COR-L47 (cell line): ENCODE measurements at regions not wholly inside any gene's neighbourhood (a gene's known extent, or its start where the extent isn't known, plus 50 kb on each side); places are given as distances from the start of the nearest gene placed in this dataset.

ENCODE experiments used
- DNase-seq: peaks from one replicate; lab custom pipeline; 2025; lab: John Stamatoyannopoulos, UW

DNA sequence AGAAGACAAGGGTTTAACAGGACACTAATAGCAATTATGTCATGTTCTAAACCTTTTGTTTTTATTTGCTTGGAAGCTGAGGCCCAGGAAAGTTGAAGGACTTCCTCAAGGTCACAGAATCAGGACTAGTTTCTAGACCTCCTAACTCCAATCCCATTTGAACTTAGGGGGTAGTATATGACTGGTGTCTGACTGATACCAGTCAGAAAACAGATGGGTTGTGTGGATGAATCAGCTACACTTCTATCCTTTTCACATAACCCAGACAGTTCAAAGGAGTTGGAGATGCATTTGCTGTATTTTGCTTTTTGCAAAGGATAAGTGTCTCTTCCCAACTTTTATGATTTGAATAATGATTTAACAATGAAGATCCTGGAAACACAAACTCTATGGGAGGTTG, 322.5 kb downstream of the HLX start:
- DNase-seq = no peak

DNA sequence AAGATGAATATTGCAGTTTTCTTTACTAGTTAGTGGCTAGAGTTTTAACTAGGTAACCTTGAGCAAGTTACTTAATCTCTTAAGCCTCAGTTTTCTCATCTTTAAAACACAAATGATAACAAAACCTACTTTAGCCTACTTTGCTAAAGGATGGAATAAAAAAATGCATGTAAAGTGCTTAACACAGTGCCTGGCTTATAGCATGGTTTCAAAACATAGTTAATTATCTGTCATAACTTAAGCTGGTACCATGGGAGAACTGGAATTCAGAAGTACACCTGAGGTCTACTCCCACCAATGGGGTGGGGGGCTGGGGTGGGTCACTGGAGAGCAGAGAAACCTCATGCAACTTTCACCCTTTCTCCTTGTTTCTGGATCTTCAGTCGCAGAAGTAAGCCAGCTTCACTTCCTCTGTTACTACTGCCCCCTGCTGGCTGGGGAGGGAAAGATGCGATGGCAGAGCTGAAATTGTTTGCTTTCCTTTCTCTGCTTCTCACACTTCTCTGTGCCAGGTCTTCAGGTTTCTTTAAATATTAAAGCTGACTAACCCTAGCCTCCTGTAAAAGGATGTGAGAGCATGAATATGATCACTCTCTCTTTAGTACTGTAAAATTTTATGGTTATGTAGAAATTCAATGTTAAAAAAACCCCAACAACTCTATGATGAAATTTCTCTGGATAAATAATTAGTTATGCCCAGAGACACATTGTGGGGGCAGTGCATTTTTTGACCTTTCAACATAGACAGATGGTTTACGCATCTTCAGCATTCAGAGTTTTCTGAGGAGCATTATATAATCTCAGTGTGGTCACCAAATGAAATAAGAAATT, 324.2 kb downstream of the HLX start:
- DNase-seq = no peak

DNA sequence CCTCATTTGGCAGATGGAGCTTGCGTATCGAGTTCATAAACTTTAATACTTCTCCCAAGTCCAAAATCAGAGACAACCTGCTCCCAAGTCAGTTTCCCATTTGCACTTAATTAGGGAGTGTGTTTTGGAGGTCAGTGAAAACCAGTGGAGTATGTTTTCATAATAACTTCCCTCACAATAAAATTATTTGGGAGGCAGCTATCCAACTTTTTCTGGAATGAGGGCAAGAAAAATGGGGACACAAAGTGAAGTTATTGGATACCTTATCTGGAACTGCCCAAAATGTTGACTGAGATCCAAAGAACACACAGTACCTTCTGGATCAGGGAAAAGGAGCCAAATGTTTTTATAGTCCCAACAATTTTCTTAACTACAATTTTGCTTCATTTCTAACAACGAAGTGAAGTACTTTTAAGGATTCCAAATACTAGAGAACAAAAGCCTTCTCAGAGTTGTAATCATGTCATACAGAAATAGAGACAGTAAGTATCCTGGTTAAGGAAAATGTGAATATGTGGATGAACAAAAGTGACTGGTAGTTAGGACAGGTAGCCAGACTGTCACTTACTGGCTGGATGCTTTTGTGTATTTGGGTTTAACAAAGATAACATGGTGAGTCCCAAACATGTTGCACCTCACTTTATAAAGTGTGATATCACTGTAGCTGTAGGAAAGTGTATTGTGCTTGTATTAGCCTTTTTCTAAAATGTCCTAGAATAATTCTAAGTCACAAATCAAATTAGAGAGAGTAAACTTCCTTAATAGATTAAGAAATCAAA, 325.0 kb downstream of the HLX start:
- no peak for DNase-seq

DNA sequence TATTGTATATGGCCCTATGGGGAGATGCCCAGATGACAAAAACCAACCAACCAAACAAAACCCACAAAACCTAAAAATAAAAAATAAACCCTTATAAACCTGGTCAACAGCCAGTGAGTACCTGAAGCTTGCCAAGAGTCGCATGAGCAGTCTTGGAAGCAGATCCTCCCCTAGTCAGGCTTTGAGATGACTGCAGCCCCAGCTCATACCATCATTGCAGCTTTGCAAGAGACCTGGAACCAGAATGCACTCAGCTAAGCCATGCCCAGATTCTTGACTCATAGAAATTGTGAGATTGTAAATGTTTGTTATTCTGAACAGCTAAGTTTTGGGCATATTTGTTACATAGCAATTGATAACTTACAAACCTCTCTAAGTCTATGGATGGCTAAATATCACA, 326.8 kb downstream of the HLX start:
- DNase-seq = no peak

DNA sequence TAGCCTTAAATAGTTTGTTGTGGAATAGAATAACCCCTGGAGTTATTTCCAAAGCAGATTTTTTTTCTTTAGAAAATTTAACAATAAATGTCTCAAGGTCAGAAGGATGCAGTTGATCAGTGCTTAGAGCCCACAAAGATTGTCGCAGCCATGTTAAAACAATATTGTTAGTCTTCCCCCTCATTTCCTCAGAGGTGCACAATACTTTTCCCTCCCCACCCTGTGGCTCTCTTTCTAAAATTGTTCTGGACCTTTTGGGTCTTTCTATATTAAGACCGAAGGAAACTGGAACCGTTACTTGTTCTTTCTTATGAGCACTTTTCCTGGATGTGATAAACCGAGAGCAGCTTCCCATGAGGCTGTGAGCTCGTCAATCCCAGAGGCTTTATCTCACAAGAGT, 333.7 kb downstream of the HLX start:
- DNase-seq = no peak

DNA sequence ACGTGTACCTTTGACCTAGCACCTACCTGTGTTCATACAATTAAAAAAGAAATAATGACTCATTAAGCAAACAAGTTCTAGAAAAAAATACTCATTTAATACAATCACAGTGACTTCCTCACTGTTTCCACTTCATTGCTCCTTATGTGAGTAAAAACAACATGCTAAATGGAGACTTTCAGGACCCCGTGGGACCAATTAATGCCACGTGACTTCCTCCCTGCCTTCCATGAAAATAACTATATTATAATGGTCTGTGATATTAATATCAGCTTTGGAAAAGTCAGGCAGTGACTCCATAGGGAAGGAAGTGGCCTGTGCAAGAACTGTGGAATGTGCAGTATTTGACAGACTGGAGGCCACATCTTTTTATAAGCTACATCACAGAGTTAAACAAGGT, 337.8 kb downstream of the HLX start:
- no peak for DNase-seq

DNA sequence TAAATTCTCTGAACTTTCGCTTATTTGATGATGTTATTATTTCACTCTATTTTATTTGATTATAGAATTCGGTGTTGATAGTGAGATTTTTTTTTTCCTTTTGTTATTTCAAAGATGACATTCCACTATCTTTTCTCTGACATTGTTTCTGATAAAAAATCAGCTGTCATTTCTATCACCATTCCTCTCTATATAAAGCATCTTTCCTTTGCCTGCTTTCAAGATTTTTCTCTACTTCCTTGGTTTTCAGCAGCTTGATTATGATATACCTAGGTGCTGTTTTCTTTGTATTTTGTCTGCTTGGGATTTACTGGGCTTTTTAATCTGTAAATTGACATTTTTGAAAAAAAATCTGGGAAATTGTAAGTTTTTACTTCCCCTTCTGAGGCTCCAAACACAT, 344.0 kb downstream of the HLX start:
- no peak for DNase-seq

DNA sequence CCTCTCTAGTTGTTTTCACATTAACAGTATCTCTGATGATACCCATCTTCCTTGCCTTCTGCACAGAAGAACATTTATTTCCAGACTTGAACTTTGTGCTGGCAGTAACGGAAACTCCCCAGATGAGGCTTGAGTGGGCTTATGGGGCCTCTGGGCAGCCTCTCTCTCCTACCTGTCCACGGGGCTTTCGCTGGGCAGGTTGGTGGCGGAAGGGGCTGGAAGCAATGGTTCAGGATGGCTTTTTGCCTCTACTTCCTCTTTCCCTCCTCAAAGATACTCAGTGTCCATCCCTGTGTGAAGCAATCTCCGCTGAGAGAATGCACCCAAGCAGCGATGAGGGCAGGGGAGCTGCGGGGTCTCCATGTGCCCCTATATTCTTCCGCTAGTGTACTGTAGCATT, 348.2 kb downstream of the HLX start:
- no peak for DNase-seq

DNA sequence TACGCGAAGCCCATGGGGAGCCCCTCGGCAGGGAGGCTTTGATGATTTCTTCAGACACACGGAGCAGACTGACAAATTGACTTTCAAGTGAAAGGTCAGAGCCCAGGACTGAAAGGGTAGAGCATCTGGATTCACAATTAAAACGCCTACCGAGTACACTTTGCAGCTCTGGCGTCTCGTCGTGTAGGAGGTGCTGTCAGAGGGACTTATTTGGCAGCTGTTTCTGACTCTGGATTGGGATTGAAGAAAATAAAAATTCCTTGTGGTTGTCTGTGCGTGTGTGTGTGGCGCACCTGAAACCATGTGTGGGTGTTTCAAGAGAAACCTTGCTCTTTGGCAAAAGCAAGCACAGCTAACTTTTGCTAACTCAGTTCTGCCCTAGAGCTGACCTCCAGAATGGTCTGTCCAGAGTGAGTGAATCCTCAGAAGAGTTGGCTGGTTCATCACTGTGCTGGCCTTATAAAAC, 348.7 kb downstream of the HLX start:
- no peak for DNase-seq

DNA sequence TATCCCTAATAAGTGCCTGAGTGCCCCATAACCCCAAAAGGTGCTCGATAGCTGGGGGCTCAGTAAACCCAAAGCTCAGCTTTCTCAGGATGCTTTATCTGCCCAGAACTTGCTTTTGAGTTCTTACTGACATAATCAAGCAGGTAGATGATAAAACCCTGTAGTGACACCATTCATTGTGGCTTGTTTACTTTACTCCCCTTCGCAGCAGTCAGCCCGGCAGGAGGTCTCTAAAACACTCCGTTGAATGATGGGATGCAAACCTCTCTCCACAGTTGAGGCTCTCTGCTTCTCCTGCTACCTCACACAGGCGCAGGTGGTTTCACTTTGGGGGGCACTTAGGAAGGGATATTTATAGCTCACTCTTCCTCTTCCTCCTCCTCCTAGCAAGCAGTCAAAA, 349.4 kb downstream of the HLX start:
- DNase-seq = peak; percentile 83

DNA sequence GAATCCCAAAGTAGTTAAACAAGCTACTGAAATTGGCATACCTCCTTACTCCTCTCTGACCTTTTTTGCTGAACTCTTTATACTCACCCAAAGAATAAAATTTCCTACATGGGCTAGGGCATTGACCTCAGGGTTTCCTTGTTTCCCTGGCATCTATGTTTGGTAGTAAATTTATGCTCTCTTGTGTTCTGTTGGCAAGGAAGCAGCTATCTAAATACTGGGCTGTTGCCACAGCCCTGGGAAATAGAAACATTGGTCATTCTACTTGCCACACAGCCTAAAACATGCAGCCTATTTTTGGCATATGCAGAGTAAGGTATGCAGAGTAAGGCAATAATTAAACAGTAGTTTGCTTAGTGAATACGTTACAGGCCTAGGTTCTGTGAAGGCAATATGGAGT, 351.4 kb downstream of the HLX start:
- DNase-seq = no peak

DNA sequence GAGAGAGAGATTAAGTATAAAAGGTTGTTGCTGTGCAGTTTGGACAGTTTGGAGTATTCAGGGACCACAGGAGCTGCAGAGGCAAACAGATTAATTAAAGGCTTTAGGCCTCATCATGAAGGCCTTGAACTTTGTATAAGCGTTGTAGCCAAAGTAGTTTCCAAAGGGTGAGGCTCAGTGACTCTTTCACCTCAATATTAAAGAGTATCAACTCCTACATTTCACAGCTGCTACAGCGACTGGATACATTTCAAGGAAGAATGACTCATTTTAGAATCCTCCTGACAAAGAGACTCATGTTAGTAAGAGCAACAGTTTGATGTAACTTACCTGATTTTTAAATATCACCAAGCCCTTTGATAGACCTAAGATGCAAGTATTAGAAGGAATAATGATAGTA, 355.5 kb downstream of the HLX start:
- DNase-seq = no peak

DNA sequence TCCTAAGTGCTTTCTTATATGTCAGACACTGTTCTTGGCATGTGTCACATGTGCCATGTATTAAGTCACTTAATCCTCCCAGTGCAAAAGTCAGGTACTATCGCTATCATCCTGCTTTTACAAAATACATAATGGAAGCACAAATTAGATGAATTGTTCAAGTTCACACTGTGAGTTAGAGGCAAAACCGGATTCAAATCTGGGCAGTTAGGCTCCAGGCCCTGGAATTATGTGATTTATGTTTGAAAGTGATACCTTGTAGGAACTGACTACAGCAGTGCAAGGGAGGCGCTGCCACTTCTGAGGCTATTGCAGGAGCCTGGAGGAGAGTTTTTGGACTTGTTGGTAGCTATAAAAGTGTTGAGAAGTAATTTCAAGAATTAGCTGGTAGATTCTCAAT, 358.3 kb downstream of the HLX start:
- no peak for DNase-seq

DNA sequence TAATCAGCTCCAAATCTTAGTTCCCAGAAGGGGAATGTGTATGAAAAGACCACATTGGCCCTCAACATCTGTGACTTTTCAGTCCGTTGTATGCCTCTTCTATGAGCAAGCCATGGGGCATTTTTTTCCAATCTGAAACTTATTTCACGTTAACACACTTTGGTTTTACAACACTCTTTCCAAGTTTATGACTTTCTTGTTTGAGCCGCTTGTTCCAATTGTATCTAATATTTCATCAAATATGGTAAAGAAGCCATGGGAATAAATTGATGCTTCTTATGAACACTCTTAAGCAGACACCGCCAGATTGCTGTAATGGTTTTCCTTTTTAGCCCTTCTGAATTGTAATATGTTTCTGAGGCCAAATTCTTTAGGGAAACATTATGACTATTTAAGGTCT, 359.9 kb downstream of the HLX start:
- DNase-seq = no peak

DNA sequence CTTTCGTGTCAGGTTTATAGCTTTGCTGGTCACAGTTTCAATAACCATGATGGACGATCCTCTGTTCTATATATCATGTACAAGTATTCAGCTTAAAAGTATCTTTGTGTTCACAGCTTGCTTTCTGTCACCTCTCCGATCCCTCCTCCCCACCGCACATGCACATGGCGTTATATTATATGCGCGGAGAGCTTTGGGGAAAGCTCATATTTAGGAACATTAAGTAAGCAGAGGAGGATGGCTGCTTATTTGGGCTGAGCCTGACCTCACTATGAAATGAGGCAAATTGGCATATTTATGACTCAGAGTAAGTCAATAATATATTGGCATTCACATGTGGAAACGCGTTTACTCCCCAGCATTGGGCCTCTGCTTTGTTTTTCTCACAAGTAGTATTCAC, 360.5 kb downstream of the HLX start:
- no peak for DNase-seq

DNA sequence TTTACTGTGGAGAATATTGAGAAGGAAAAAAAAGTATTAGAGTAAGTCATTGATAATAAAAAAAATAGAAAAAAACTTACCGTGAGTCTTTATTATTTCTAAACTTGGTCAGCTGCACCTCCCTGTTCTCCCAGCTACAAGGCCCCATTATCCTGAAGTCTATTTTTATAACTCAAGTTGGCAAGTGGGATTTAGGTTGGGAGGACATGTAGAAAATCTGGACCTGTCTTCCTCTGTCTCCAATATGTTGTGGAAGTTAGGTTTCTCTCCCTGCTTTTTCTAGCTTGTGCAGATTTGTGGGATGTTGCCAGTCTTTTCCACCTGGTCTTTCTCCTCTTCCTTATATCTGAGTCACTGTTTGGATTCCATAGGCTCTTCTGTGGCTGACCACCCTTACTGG, 361.4 kb downstream of the HLX start:
- DNase-seq = no peak

DNA sequence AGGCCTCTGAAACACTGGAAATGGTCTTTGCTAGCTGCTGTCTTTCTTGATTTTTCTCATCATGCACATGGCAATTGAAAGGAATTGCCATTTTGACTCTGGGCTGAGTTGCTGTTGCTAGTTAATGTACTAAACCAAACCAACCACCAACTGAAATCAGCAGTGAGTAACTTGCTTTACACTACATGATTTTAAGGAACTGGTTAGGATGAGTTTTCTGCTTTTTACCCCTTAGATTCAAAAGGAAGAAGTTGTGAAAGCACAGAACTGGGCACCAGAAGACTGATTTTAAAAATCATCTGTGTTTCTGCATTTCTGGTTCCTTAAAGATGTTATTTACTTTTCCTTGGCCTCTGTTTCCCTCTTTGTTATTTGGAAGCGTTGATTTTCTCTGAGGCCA, 361.9 kb downstream of the HLX start:
- no peak for DNase-seq

DNA sequence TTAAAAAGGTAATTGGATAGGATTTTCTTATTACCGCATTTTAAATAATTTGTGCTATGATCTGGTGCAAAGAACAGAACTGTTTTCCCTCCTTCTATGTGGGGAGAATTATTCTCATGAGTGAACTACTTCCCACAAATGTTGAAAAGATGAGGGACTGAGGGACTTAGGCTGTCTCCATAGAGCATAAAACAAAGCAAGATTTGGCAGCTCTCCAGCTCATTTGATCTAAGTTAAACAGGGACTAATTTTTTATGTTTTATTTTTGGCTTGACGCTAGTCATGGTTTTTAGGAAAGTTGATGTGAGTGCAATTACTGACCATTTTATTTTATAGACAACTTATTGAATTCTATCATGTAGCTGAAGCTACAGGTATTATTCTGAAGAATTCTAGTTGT, 362.3 kb downstream of the HLX start:
- peak; percentile 35 for DNase-seq

DNA sequence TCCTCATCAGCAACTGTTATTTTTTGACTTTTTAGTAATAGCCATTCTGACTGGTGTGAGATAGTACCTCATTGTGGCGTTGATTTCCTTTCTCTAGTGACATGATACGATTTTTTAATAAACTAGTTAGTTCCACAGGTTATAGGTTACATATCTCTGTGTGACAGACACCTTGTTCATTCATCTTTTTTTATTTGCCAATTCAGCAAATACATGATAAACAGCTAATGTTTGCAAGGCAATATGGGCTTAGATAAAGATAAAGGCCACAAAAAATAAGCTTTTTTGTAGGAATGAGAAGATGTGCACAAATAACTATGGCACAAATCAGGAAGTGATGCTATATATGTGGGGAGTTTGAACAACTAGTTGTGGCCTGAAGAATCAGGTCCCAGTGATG, 366.8 kb downstream of the HLX start:
- no peak for DNase-seq

DNA sequence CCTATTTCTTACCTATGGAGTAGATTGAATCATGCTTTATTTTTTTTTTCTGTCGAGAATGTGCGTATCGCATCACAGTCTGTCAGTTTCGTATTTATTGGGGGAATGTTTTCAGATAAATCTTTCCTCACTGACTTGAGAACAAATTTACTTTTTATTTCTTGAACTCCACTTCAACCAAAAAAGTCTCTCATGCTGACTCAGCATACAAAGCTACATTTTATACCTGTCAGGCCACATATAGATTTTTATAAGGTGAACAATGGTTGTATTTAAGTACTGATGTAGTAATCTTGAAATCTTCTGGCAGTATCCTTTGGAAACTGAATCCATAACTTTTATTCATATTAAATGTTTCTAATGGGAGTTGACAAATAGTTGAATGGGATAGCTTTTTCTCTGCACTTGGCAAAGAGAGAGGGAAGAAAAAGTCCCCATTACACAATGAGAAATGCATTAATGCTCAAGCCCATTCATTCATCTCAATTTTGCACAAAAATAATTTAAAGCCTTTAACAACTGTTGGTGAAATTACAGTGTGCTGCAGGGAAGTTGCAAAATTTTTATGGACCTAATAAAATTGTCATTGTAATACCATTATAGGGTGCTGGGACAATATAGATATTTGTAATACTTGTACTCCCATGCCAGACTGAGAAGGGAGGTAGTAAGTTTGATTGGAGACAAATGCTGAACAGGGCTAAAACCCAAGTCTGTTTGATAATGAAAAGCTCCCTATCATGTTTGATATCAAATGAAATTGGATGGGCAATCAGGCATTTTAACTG, 367.6 kb downstream of the HLX start:
- no peak for DNase-seq

DNA sequence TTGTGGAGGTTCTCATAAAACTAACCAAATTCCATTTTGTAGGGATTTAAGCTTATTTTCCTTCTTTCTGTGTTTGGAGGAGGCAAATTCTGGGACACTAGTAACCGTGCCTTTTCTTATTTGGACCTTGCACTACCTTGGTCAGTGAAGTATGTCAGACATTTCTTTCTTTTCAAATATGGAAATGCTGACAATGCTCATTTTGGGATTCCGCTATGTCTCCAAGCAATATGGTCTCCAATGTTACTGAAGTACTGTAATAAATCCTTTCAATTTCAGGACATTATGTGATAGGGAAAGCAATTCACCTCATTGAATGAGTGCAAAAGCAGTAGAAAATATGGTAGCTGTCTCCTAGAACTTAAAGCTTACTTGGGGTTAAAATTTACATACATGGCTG, 372.3 kb downstream of the HLX start:
- DNase-seq = no peak

DNA sequence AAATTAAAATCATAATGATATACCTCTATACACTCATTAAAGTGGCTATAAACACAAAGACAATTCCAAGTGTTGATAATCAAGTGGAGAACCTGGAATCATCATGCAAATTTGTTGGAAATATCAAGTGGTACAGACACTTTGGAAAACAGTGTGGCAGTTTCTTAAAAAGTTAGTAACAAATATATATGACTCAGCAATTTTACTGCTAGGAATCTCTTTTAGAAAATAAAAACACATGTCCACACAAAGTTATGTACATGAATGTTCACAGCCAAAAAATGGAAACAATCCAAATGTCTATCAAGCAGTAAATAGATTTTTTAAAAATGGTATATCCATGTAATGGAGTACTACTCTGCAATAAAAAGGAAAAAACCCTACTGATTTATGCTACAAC, 375.6 kb downstream of the HLX start:
- DNase-seq = no peak

DNA sequence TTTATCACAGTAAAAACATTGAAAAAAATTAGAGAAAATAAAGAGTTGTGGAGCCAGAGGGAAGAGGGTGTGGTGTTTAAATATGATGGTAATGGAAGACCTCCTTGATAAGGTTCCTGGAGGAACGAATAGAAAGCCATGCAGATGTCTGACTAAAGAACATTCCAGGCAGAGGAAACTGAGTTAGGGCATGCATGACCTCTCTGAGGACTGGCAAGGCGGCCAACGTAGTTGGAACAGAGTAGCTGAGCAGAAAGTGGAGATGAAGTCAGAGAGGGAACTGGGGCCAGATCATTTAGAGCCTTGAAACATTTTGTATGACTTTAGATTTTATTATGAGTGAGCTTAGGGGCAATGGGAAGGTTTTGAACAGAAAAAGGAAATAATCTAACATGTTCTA, 377.5 kb downstream of the HLX start:
- DNase-seq = no peak
